ENCODE measurements at regions not wholly inside any gene's neighbourhood (a gene's known extent, or its start where the extent isn't known, plus 50 kb on each side); places are given as distances from the start of the nearest gene placed in this dataset.

DNA sequence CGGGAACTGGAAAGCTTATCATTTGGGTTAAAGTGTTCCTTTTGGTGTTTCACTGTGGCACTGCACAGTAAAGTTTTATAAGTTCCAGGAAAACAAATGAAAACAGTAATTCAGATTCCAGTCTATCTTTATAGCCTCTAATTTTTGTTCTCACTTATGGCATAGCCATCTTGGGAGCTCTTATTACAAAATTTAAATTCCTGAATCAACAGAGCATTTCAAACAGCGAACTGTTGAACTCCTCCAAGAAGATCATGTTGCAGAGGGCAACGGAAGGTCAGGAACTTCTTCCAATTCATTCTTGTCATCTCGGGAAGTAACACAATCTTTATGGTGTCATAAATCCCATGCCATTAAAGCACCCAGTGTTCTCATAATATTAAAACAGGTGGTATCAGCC lies 229.1 kb downstream of the KCNC2 start:
- TF ChIP-seq CTCF (IDR thresholded peaks at IDR 0.05) (no peak), POLR2A (IDR thresholded peaks at IDR 0.05) (no peak), EP300 (IDR thresholded peaks at IDR 0.05) (no peak)

All from sigmoid colon (tissue), 4 donors.